A673 (cell line): ENCODE measurements at regions not wholly inside any gene's neighbourhood (a gene's known extent, or its start where the extent isn't known, plus 50 kb on each side); places are given as distances from the start of the nearest gene placed in this dataset.
"Not testable (repeated sequence)": the region's sequence is repeated elsewhere in the genome, so short reads cannot be mapped to it uniquely, and the experiment has no call there.

Experiments used
- BruUV-seq: library from RNA; stranded (reverse); fragments of 400-500 nt; replicated peaks from 2 replicates; lab custom pipeline; 2021; lab: Mats Ljungman, UMichigan
- CTCF ChIA-PET: fragments of 300-600 bp; sonication (Branson Sonifier 250); formaldehyde crosslinking; loops from one replicate; lab custom pipeline; 2022; ENCODE audit warnings: antibody characterized with exemption; lab: Charles Lee
- POLR2A ChIA-PET: fragments of 300-600 bp; sonication (Branson Sonifier 250); formaldehyde crosslinking; loops from one replicate; lab custom pipeline; 2022; ENCODE audit warnings: antibody characterized with exemption; ENCODE audit not compliant: low non-redundant PET; lab: Charles Lee
- DNase-seq: peaks from one replicate; pipeline ENCODE4 v3.0.0-alpha.2; 2015; ENCODE audit warnings: low spot score
- H3K27ac ChIP-seq: fragments of 200-600 bp; sonication (generic); 2 replicates; pipeline ENCODE4 v1.5.1; 2016; ENCODE audit warnings: mixed run types, low read depth, mild to moderate bottlenecking, mixed read lengths, antibody characterized with exemption, low read length; ENCODE audit not compliant: poor library complexity, severe bottlenecking
- H3K27me3 ChIP-seq: fragments of 200-600 bp; sonication (generic); replicated peaks from 2 replicates; pipeline ENCODE4 v1.6.1; 2017; ENCODE audit warnings: mixed run types, low read depth, mild to moderate bottlenecking, mixed read lengths, antibody characterized with exemption, low read length; ENCODE audit not compliant: insufficient read depth, poor library complexity
- H3K36me3 ChIP-seq: fragments of 200-600 bp; sonication (generic); 2 replicates; pipeline ENCODE4 v1.6.1; 2016; ENCODE audit warnings: mixed run types, mild to moderate bottlenecking, mixed read lengths, antibody characterized with exemption, low read length; ENCODE audit not compliant: insufficient read depth, poor library complexity, severe bottlenecking
- H3K4me1 ChIP-seq: fragments of 200-600 bp; sonication (generic); 2 replicates; pipeline ENCODE4 v1.6.1; 2017; ENCODE audit warnings: mixed run types, mild to moderate bottlenecking, mixed read lengths, antibody characterized with exemption, low read length; ENCODE audit not compliant: insufficient read depth, poor library complexity, severe bottlenecking
- H3K4me3 ChIP-seq: fragments of 200-600 bp; sonication (generic); 2 replicates; pipeline ENCODE4 v1.5.1; 2016; ENCODE audit warnings: low read depth, mixed run types, mild to moderate bottlenecking, mixed read lengths, low read length; ENCODE audit not compliant: poor library complexity, severe bottlenecking
- H3K9me3 ChIP-seq: fragments of 200-600 bp; sonication (generic); 2 replicates; pipeline ENCODE4 v1.6.1; 2016; ENCODE audit warnings: mixed run types, low read depth, mild to moderate bottlenecking, mixed read lengths, antibody characterized with exemption, low read length; ENCODE audit not compliant: poor library complexity, severe bottlenecking
- EZH2 ChIP-seq: fragments of 200-600 bp; sonication (generic); IDR thresholded peaks from 2 replicates; pipeline ENCODE4 v1.6.1; 2017; ENCODE audit warnings: borderline replicate concordance, low read depth, mild to moderate bottlenecking, mixed read lengths, antibody characterized with exemption, low read length; ENCODE audit not compliant: poor library complexity, severe bottlenecking
- intact Hi-C: fragments of 100-400 bp; cut with micrococcal nuclease; formaldehyde crosslinking; loops from one replicate; pipeline ENCODE4 v1.10.0; 2022; ENCODE audit not compliant: unreplicated experiment
- TF ChIP-seq, protein P1 (sequence below): fragments of 300-800, 200-600 bp; sonication (generic); conservative IDR thresholded peaks from 2 replicates; pipeline ENCODE4 v1.5.1; 2017; ENCODE audit warnings: low read depth, mild to moderate bottlenecking, antibody characterized with exemption, low read length, moderate library complexity, mixed read lengths

DNA sequence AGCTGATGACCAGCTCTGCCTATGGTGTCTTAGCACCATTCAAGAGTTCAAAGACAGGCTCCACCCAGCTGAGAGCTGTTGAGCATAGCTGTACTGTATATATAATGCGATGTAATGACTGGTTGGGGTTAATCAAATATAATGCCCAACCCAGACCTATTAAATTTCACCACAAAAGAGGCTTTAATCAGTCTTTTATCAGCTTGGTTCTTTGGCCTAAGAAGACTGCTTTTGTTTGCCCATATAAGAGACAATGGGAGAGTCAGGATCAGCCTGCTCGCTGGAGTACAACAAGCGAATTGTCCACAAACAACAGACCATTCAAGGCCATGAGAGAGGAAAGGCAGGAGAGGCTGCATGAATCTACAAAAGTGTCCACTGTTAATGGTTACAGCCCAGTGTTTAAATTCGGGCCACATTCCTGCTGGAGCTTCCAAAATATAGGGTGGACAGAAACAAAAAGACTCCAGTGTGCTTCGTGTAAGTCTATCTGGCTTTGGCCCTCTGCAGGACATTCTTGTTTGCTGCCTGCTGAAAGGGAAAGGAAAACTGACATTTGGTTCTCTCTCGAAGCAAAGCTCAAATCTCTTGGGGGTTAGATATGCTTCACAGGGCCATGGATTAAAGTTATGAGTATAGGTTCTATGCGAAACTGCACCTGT, 109.2 kb upstream of the FOXN2 start:
- no peak for TF ChIP-seq EZH2
- TF ChIP-seq, protein P1, sequence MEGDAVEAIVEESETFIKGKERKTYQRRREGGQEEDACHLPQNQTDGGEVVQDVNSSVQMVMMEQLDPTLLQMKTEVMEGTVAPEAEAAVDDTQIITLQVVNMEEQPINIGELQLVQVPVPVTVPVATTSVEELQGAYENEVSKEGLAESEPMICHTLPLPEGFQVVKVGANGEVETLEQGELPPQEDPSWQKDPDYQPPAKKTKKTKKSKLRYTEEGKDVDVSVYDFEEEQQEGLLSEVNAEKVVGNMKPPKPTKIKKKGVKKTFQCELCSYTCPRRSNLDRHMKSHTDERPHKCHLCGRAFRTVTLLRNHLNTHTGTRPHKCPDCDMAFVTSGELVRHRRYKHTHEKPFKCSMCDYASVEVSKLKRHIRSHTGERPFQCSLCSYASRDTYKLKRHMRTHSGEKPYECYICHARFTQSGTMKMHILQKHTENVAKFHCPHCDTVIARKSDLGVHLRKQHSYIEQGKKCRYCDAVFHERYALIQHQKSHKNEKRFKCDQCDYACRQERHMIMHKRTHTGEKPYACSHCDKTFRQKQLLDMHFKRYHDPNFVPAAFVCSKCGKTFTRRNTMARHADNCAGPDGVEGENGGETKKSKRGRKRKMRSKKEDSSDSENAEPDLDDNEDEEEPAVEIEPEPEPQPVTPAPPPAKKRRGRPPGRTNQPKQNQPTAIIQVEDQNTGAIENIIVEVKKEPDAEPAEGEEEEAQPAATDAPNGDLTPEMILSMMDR, result no peak
- H3K9me3 ChIP-seq, result no peaks in the 10 kb centered on the region
- DNase-seq, result no peak
- no peak overlapping the region for H3K4me3 ChIP-seq
- ChIA-PET CTCF (no interaction called here), POLR2A (no interaction called here)
- no TSS peak for BruUV-seq
- no peaks in the 10 kb centered on the region for H3K36me3 ChIP-seq
- peaks cover 6% of the 10 kb centered on the region for H3K4me1 ChIP-seq
- intact Hi-C loops, result no loop called here
- no peaks in the 10 kb centered on the region for H3K27me3 ChIP-seq
- H3K27ac ChIP-seq, result no peak overlapping the region

DNA sequence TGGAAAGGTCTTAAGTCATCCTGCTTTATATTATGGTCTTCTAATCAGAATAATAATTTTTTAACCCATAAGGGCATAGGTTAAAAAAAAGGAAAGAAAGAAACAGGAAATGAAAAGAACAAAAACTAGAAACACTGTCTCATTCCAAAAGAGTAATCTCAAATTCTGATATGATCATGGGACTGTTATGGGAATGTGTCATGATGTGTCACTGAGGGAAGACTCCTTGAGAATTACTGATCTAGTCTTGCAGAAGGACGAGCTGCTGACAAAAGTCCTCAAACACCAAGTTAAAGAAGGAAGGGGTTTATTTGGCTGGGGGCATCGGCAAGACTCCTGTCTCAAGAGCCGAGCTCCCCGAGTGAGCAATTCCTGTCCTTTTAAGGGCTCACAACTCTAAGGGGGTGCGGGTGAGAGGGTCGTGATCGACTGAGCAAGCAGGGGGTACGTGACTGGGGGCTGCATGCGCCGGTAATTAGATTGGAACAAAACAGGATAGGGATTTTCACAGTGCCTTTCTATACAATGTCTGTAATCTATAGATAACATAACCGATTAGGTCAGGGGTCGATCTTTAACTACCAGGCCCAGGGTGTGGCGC, 108.3 kb upstream of the FOXN2 start:
- CTCF ChIA-PET, POLR2A ChIA-PET, H3K4me1 ChIP-seq, intact Hi-C loops, DNase-seq, H3K27me3 ChIP-seq, H3K36me3 ChIP-seq, H3K4me3 ChIP-seq, BruUV-seq, H3K9me3 ChIP-seq, H3K27ac ChIP-seq: not testable (repeated sequence)

DNA sequence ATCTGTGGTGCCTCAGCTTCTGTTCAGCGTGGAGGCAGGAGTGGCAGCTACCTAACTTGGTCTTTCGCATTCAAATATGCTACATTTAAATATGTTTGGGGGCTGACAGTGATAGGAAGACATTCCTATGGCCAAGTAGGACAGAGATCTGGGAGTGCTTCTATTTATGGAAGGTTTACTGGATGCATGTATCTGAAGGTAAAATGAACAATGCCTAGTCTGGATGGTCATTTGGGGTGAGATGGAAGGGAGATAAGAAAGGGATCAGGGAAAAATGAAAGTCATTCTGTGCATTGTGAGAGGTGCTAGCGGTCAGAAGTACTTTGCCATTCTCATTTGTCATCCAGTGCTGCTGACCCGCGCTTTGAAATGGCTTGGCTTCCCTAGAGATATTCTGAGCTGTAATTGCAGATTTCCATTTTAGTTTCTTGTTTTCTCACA, 107.3 kb upstream of the FOXN2 start:
- POLR2A ChIA-PET, result no interaction called here
- Histone ChIP-seq H3K27me3 (no peaks in the 10 kb centered on the region), H3K4me3 (no peak overlapping the region), H3K36me3 (no peaks in the 10 kb centered on the region), H3K9me3 (no peaks in the 10 kb centered on the region), H3K27ac (no peak overlapping the region), H3K4me1 (peaks cover 6% of the 10 kb centered on the region)
- DNase-seq, result no peak
- CTCF ChIA-PET, result interaction anchor here (0.6 kb wide), 1 partner anchor 208 kb away, joined by 4 read pairs; no protein-coding TSS in a partner anchor
- BruUV-seq, result no TSS peak
- TF ChIP-seq, protein P1, result no peak
- TF ChIP-seq EZH2, result no peak
- intact Hi-C loops, result no loop called here
